ENCODE measurements at regions not wholly inside any gene's neighbourhood (a gene's known extent, or its start where the extent isn't known, plus 50 kb on each side); places are given as distances from the start of the nearest gene placed in this dataset.

DNA sequence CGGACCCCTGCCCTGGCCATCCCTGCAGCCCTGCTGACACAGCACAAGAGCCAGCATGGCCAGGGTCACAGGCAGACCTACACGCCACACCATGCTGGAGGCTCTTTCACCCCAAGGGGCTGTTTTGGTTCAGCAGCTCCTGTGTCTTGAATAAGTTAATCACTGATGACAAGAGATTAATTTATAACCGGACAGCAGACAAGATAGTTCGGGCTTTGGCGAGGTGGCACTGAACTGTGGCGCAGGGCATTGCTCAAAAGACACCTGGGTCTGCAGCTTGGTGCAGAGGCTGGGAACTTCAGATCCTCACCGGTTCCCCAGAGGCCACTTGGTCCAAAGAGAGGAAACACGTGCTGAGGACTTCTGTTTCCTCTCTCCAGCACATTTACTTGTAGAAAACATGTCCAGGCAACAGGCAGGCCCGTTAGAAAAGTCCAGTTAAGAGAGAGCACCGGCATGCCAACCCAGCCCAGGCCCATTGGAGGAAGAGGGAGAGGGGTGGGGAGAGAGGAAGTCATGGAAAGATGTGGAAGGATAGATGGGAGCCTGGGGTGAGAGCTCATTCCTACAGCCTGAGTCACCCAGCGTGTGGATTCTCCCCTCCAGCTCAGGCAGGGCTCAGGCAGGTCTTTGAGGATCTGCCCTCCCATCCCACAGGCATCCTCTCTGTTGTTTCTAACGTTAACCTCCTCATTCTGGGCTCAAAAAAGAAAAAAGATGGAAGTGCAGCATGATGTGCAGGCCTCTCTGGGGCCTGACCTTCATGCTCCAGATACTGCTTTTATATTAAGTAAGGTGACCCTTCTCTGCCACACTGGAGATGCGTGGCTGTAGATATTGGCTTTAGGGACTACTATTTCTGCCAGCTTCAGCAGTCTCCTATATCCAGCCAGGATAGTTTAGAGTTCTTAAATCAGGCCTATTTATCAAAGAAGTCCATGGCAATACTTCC is 80.0 kb upstream of the HNF1B start:
- TF ChIP-seq, protein P1, sequence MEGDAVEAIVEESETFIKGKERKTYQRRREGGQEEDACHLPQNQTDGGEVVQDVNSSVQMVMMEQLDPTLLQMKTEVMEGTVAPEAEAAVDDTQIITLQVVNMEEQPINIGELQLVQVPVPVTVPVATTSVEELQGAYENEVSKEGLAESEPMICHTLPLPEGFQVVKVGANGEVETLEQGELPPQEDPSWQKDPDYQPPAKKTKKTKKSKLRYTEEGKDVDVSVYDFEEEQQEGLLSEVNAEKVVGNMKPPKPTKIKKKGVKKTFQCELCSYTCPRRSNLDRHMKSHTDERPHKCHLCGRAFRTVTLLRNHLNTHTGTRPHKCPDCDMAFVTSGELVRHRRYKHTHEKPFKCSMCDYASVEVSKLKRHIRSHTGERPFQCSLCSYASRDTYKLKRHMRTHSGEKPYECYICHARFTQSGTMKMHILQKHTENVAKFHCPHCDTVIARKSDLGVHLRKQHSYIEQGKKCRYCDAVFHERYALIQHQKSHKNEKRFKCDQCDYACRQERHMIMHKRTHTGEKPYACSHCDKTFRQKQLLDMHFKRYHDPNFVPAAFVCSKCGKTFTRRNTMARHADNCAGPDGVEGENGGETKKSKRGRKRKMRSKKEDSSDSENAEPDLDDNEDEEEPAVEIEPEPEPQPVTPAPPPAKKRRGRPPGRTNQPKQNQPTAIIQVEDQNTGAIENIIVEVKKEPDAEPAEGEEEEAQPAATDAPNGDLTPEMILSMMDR (conservative IDR thresholded peaks at IDR 0.05; ENCODE audit: low read depth, low read length) = no peak
- no peak for TF ChIP-seq EZH2 (IDR thresholded peaks at IDR 0.05; ENCODE audit: borderline replicate concordance, low read depth, low read length, poor library complexity, severe bottlenecking)

Measured in A673 (cell line).